Nephron progenitor cell (in vitro differentiated cells): ENCODE measurements at regions not wholly inside any gene's neighbourhood (a gene's known extent, or its start where the extent isn't known, plus 50 kb on each side); places are given as distances from the start of the nearest gene placed in this dataset.

Experiments used
- DNase-seq: peaks from one replicate; pipeline ENCODE4 v3.0.0; 2021
- H3K27ac Mint-ChIP-seq: 2 replicates; pipeline ENCODE4 v1.8.0; 2021; ENCODE audit warnings: mild to moderate bottlenecking, moderate library complexity, mixed read lengths
- H3K27me3 Mint-ChIP-seq: 2 replicates; pipeline ENCODE4 v1.8.0; 2021; ENCODE audit warnings: mild to moderate bottlenecking, low read depth, mixed read lengths; ENCODE audit not compliant: poor library complexity
- H3K36me3 Mint-ChIP-seq: 2 replicates; pipeline ENCODE4 v1.8.0; 2021; ENCODE audit warnings: low read depth, mixed read lengths
- H3K4me1 Mint-ChIP-seq: 2 replicates; pipeline ENCODE4 v1.8.0; 2021; ENCODE audit warnings: mixed read lengths
- H3K4me3 Mint-ChIP-seq: 2 replicates; pipeline ENCODE4 v1.8.0; 2021; ENCODE audit warnings: mild to moderate bottlenecking, moderate library complexity, mixed read lengths
- H3K9me3 Mint-ChIP-seq: 2 replicates; pipeline ENCODE4 v1.8.0; 2021; ENCODE audit warnings: mild to moderate bottlenecking, moderate library complexity, mixed read lengths
- CTCF ChIP-seq: fragments of 200-600 bp; sonication (generic); IDR thresholded peaks from 2 replicates; pipeline ENCODE4 v1.5.0; 2021; ENCODE audit warnings: antibody characterized with exemption

- peaks cover 23% of the 10 kb centered on the region for H3K27me3 Mint-ChIP-seq
- peaks cover 88% of the 10 kb centered on the region for H3K4me1 Mint-ChIP-seq
- no peak for TF ChIP-seq CTCF
- no peaks in the 10 kb centered on the region for H3K36me3 Mint-ChIP-seq
- no peak for DNase-seq
- no peak overlapping the region for H3K27ac Mint-ChIP-seq
- peaks cover 4% of the 10 kb centered on the region for H3K9me3 Mint-ChIP-seq
- no peak overlapping the region for H3K4me3 Mint-ChIP-seq
These were observed 496.9 kb upstream of the ZMIZ1 start for GRCh38 chr10:78571891-78572290.

GRCh38 chr10:78572565-78572964 is 496.2 kb upstream of the ZMIZ1 start:
- TF ChIP-seq CTCF, result no peak
- Mint-ChIP-seq H3K9me3 (peaks cover 4% of the 10 kb centered on the region), H3K27ac (peak overlapping the region; percentile 19), H3K27me3 (peaks cover 23% of the 10 kb centered on the region), H3K4me3 (no peak overlapping the region), H3K4me1 (peaks cover 83% of the 10 kb centered on the region), H3K36me3 (no peaks in the 10 kb centered on the region)
- DNase-seq, result no peak

- no peaks in the 10 kb centered on the region for H3K9me3 Mint-ChIP-seq
- H3K4me3 Mint-ChIP-seq, result no peak overlapping the region
- no peak for DNase-seq
- H3K27me3 Mint-ChIP-seq, result peaks cover 24% of the 10 kb centered on the region
- no peak overlapping the region for H3K27ac Mint-ChIP-seq
- H3K36me3 Mint-ChIP-seq, result no peaks in the 10 kb centered on the region
- TF ChIP-seq CTCF, result no peak
- peaks cover 70% of the 10 kb centered on the region for H3K4me1 Mint-ChIP-seq
These were observed 494.2 kb upstream of the ZMIZ1 start for GRCh38 chr10:78574547-78574946.

- Mint-ChIP-seq H3K27ac (no peak overlapping the region), H3K9me3 (no peaks in the 10 kb centered on the region)
These were observed 493.4 kb upstream of the ZMIZ1 start for GRCh38 chr10:78575400-78575799.

GRCh38 chr10:78576276-78576675 is 492.5 kb upstream of the ZMIZ1 start:
- no peak for DNase-seq
- Mint-ChIP-seq H3K4me3 (no peak overlapping the region), H3K27me3 (peaks cover 15% of the 10 kb centered on the region), H3K4me1 (peaks cover 53% of the 10 kb centered on the region), H3K27ac (peak overlapping the region; percentile 62), H3K9me3 (no peaks in the 10 kb centered on the region), H3K36me3 (no peaks in the 10 kb centered on the region)
- no peak for TF ChIP-seq CTCF

More at GRCh38 chr10:78575400-78575799, 493.4 kb upstream of the ZMIZ1 start:
- no peaks in the 10 kb centered on the region for H3K36me3 Mint-ChIP-seq
- peaks cover 16% of the 10 kb centered on the region for H3K27me3 Mint-ChIP-seq
- H3K4me3 Mint-ChIP-seq, result no peak overlapping the region
- no peak for DNase-seq
- no peak for TF ChIP-seq CTCF
- peaks cover 62% of the 10 kb centered on the region for H3K4me1 Mint-ChIP-seq

- Mint-ChIP-seq H3K27ac (peak overlapping the region; percentile 73), H3K36me3 (no peaks in the 10 kb centered on the region), H3K4me3 (no peak overlapping the region), H3K27me3 (peaks cover 15% of the 10 kb centered on the region), H3K4me1 (peaks cover 49% of the 10 kb centered on the region), H3K9me3 (no peaks in the 10 kb centered on the region)
- no peak for DNase-seq
- no peak for TF ChIP-seq CTCF
These were observed 491.1 kb upstream of the ZMIZ1 start for GRCh38 chr10:78577712-78578111.
